ENCODE measurements at regions not wholly inside any gene's neighbourhood (a gene's known extent, or its start where the extent isn't known, plus 50 kb on each side); places are given as distances from the start of the nearest gene placed in this dataset.

DNA sequence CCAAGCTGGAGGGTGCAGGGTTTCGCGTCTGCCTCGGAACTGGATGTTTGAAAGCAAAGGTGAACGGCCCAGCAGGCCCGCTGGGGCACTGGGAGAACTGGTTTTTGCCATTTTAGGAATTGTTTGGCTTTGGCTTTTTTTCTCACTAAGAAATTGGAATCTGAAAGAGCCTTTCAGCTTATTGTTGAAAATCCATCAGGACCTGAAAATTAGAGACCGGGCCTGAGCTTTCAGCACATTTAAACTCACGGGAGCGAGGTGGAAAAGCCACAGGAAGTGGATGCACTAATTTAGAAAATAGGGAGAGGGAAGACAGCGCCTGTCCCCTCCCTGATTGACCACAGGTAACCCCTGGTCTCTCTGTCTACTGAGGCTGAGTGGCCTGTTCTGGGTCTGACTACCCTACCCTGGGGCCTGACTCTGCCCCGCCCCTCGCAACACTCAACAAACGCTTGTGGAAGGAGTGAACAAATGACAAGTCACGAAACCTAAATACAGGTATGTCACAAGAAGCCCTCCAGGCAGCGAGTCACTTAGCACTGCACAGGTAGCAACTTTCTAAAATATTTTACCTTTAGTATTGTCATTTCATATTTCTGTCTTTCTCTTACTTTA is 100.3 kb upstream of the MBOAT2 start:
- DNase-seq: no peak

GRCh38 chr2:9102861-9103662 is 99.6 kb upstream of the MBOAT2 start:
- no peak for DNase-seq

DNA sequence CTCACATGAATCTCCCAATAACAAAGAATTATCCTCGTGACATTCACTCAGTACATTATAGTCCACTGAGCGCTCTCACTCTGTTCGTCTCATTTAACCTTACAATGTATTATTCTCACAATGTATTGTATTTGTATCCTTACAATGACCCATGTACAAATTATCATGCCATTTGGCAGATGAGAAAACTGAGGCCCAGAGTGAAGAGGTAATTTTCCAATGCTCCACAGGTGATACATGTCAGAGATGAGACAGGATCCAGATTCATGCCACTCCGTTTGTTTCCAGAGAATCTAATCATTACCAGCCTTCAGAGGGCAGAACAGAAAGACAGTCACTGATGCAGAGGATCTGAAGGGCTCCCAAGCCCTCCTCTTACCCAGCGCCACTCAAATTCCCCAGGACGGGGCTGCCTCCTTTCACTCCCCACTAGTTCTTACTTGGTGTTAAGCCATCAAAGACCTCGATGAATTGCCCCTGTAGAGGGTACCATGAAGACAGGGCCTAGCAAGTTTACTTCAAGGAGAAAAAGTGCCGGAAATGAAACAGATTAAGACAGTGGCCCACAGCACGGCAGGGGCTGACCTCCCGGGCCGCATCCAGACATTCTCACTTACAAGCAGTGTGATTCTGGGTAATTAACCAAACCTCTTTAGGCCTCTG is 98.4 kb upstream of the MBOAT2 start:
- DNase-seq: no peak

DNA sequence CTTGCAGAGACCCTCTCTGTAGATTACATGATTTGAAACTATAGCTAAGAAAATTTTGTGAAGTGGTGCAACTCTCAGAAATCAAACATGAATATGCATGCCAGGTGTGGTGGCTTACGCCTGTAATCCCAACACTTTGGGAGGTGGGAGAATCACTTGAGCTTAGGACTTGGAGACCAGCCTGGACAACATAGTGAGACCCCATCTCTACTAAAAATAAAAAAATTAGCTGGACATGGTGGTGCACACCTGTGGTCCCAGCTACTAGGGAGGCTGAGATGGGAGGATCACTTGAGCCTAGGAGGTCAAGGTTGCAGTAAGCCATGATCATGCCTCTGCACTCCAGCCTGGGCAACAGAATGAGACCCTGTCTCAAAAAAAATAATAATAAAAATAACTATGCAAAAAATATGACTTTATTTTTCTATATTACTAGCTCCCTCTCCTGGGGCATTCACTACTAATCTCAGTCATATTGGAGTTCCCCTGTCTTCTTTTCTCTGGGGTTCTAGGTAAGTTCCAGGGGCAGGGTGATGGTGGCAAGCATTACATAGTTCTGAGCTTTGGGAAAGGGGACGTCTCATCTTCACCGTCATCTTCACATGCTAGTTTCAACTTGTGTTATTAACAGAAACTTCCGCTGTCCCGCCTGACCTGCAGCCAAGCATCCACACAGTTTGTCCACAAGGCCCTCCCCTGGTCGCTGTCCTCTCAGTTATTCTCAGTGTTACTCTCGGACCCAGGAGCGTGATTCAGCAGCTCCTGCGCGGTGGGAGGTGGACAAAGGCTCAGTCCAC is 96.8 kb upstream of the MBOAT2 start:
- DNase-seq: no peak

- no peak for DNase-seq
Observed at GRCh38 chr2:9099341-9099751, 95.9 kb upstream of the MBOAT2 start.

- no peak for DNase-seq
Observed at GRCh38 chr2:9097892-9098291, 94.4 kb upstream of the MBOAT2 start.

DNA sequence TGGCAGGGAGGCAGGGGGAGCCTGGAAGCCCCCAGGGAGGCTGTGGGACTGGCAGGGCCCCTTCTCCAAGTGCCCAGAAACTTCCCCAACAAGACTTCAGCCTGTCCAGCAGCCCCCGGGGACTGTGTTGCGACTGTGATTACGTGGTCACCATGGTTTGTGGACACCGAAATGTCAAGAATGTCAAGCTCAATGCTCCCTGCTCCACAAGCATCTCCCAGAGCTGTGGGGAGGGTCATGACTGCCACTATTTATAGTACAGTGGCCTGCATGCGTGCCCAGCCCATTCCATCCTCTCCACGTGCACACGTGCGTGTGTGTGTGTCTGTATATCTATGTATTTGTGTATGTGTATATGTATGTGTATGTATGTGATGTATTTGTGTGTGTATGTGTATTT is 93.8 kb upstream of the MBOAT2 start:
- no peak for DNase-seq

- no peak for DNase-seq
Observed at GRCh38 chr2:9096761-9097160, 93.3 kb upstream of the MBOAT2 start.

DNA sequence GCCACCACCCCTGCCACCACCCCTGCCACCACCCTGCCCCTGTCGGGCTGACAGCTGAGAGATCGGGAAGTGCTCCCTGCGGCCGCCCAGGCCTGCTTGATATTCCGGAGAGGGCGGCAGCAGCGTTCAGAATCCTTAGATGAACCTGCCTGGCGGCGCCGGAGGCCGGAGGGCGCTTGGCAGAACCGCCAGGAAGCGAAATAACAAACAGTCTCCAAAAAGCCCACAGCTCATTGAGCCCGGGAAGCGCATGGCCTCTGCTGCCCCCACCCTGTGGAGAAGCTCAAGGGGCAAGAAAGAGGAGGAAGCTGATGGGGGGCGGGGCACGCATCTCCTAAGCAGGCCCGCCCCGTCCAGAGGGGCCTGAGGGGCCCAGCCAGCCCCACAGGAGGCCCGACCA is 92.2 kb upstream of the MBOAT2 start:
- no peak for DNase-seq

DNA sequence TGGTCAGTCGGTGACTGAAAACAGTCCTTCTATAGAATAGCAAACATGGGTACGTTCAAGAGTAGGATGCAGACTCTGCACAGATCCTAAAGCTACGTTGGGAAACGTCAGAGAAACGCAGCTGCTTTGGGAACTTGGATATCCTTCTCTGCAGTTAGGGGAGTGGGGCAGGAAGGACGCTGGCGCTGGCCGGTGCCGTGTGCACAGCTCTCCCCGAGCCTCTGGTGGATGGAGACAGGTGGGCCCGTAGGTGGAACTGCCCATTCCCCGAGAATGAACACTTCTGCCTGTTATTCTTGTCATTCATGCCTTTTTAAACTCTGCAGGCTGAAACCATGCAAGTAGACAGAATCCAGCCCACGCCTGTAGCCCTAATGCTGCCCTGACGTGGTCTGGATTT is 91.7 kb upstream of the MBOAT2 start:
- DNase-seq: no peak

DNA sequence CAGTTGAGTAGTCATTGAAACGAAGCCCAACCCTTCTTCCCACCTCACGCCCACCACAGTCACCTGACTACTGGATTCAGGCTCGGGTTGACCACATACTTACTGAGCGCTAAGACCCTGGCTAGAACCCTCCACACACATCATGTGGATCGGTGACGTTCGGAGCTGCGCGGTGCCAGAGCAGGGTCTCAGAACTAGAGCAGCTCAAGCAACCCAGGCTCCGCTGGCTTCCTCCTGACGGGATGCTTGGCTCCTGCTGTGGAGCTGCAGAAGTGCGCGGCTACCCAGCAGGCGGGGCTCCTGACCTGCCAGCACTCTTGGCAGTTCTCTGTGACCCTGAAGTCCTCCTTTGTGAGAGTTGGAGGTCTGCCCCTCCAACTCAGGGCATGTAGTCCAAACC is 90.6 kb upstream of the MBOAT2 start:
- no peak for DNase-seq

DNA sequence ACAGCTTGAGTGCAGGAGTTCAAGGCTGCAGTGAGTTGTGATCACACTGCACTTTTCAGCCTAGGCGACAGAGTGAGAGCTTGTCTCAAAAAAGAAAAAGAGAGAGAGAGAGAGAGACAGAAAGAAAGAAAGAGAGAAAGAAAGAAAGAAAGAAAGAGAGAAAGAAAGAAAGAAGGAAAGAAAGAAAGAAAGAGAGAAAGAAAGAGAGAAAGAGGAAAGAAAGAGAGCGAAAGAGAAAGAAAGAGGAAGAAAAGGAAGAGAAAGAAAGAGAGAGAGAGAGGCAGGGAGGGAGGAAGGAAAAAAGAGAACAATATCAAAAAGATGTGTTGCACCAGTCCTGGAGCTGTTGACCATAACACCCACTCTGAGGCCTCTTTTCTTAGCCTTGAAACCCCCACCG is 89.8 kb upstream of the MBOAT2 start:
- no peak for DNase-seq

- no peak for DNase-seq
Observed at GRCh38 chr2:9092383-9093282, 89.1 kb upstream of the MBOAT2 start.

GRCh38 chr2:9091811-9092210 is 88.3 kb upstream of the MBOAT2 start:
- no peak for DNase-seq

GRCh38 chr2:9089831-9090230 is 86.3 kb upstream of the MBOAT2 start:
- DNase-seq: no peak

- DNase-seq: no peak
Observed at GRCh38 chr2:9087121-9087681, 83.7 kb upstream of the MBOAT2 start.

DNA sequence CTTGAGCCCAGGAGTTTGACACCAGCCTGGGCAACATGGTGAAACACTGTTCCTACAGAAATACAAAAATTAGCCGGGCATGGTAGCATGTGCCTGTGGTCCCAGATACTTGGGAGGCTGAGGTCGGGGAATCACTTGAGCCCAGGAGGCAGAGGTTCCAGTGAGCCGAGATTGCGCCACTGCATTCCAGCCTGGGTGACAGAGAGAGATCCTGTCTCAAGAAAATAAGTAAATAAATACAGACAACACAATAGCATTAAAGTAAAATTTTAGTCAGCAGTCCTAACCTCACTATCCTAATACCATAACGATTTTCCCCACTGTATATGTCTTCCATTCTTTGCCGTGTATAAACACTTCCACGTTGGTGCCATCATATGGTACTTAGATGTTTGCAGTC is 83.0 kb upstream of the MBOAT2 start:
- no peak for DNase-seq

GRCh38 chr2:9085353-9085752 is 81.9 kb upstream of the MBOAT2 start:
- DNase-seq: no peak

DNA sequence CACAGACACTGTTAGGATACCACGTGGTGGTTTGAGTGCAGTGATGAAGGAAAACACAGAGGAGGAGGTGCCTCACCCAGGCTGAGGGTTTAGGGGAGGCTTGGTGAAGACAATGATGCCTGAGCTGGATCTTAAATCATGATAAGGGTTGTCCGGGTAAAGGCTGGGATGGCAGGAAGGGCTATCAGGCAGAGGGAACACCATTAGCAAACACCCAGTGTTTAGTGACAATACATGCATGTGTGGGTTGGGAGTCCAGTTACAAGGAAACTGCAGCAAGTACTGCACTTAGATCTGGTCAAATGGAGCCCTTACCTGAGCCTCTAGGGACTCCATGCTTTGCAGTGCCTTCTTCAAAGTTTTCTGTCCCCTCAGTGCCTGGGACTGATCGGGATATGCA is 79.8 kb upstream of the MBOAT2 start:
- no peak for DNase-seq

DNA sequence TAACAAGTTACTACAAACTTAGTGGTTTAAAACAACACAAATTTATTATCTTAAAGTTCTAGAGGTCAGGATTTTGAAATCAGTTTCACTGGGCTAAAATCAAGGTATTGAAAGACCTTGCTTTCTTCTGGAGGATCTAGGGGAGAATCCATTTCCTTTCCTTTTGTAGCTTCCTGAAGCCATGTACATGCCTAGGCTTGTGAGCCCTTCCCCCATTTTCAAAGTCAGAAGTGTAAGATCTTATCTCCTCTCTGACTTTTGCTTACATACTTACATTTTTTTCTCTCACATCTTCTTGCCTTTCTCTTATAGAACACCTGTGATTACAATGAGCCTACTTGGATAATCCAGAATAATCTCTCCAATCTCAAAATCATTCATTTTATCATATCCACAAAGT is 78.7 kb upstream of the MBOAT2 start:
- no peak for DNase-seq

DNA sequence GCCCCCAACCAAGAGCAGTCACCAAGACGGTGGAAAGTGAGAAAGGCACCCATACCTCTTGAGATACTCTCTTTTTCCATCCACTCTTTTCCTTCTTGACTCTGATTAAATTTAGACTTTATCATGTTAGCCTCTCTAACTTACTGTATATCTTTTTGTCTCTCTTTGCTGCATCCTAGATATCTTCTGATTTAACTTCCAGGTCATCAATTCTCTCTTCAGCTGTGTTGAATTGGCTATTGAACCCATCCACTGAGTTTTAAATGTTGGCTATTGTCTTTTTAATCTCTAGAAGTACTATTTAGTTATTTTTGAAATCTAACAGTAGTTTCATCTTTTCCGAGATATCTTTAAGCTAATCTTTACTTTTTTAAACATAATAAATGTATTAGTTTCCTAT is 78.3 kb upstream of the MBOAT2 start:
- no peak for DNase-seq

GRCh38 chr2:9078405-9078804 is 74.9 kb upstream of the MBOAT2 start:
- DNase-seq: no peak
